ENCODE measurements at regions not wholly inside any gene's neighbourhood (a gene's known extent, or its start where the extent isn't known, plus 50 kb on each side); places are given as distances from the start of the nearest gene placed in this dataset.
A peak's percentile ranks its signal among the peaks of the same experiment; 100 is the strongest.
"Not testable (repeated sequence)": the region's sequence is repeated elsewhere in the genome, so short reads cannot be mapped to it uniquely, and the experiment has no call there.

- no peak for DNase-seq
These were observed 1838.8 kb upstream of the LRRTM1 start for GRCh38 chr2:82143343-82143742.

DNA sequence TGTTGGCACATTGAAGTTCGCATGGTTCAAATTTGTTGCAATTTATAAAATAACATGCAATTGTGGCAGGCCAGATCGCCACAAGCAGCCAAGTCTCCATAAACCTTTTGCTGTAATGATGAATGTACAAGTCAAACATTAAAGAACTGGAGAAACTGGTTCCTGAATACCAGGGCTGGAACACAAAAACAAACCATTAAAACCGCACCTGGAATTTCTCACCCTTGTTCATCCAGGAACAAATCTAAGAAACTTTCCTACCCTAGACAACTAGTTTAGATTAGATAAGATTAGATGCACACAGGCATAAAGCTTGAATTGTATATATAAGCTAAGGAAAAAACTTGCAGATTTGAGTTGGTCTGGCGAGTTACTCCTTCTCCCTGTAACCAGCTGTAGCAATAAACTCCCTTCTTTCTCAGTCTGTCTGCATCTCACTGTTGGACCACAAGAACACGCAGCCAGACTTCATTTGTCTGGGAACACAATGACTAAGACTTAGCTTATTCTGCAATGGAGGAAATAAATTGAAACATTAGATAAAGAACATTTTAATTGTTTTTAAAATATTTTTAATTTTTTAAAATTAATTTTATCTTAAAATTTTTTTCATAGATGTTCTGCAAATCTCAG, 1835.5 kb upstream of the LRRTM1 start:
- peak in 1 of 3 experiments; percentile 35 for DNase-seq

GRCh38 chr2:82137441-82137840, 1832.9 kb upstream of the LRRTM1 start:
- DNase-seq, result no peak

GRCh38 chr2:82128051-82128450, 1823.5 kb upstream of the LRRTM1 start:
- DNase-seq, result no peak

DNA sequence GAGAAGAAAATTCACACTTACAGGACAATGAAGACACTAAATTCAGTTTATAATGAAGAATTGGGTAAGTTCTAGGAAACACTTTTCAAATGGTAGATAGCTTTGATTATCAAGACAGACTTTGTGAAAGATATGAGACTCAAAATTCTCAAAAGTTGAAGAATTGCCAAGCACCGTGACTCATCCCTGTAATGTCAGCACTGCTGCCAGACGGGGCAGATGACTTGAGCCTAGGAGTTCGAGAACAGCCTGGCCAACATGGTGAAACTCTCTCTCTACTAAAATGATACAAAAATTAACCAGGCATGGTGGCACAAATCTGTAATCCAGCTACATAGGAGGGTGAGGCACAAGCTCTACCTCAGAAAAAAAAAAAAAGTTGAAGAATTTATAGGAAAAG, 1820.1 kb upstream of the LRRTM1 start:
- DNase-seq, result no peak

DNA sequence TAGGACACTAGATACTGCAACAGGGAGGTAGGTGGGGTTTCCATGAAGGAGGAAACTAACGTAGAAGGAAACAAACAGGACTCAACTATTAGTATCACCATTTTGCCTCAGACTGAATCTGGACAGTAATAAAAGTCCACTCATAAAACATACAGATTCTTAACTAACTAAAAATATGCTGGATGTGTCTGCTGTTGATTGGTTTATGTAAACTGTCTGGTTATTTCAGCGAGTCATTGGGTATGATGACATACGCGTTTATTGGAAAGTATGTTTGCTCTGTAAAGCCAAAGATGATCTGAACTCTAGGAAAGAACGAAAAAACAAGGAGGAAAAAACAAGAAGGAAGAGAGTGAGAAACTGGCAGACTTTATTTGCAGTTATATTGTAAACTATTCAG, 1816.1 kb upstream of the LRRTM1 start:
- DNase-seq, result no peak

DNA sequence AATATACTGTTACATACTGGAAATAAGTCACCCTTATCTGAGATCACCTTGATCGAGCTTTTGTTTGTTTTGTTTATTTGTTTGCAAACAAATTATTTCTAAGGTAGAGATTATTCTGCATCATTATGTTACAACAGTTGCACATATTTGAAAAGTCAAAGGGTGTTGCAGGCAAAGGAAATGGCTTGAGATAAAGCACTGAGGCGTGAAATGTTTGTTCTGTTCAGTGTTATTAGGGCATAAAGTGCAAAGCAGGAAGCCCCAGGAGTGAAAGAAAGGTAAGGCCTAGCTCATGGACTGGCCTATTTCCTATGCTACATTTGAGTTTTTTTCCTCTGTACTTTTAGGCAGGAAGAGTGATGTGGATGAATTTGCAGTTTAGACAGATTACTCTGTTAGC, 1815.6 kb upstream of the LRRTM1 start:
- peak in 2 of 3 experiments; percentile 12 to 50 for DNase-seq

DNA sequence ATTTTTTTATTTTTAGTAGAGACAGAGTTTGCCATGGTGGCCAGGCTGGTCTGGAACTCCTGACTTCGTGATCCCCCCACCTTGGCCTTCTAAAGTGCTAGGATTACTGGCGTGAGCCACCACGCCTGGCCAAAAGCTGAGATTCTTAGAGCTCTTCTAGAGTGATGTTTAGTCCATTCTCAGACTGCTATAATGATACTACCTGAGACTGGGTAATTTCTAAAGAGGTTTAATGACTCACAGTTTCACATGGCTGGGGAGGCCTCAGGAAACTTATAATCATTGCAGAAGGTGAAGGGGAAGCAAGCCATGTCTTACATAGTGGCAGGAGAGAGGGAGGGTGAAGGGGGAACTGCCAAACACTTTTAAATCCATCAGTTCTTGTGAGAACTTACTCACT, 1804.9 kb upstream of the LRRTM1 start:
- DNase-seq, result no peak

DNA sequence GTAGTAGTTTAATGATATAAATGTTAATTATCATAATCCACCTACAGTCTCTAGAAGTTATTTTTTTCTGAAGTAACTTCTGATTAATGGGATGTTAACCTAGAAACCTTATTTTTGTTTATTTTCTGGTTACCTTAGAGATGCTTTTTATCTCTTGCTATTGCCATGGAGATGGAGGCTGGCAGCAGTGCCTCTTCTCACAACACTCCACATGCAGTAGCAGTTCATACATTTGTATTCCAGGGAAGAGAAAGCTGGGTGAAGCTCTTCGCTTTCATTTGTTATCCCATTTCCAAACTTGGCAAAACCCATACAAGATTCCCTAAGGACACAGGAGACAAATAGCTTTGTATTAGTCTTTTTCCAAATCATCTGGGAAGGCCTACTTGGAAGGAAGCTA, 1794.1 kb upstream of the LRRTM1 start:
- DNase-seq, result peak in 2 of 3 experiments; percentile 0 to 5

GRCh38 chr2:82089518-82089917, 1785.0 kb upstream of the LRRTM1 start:
- no peak for DNase-seq

DNA sequence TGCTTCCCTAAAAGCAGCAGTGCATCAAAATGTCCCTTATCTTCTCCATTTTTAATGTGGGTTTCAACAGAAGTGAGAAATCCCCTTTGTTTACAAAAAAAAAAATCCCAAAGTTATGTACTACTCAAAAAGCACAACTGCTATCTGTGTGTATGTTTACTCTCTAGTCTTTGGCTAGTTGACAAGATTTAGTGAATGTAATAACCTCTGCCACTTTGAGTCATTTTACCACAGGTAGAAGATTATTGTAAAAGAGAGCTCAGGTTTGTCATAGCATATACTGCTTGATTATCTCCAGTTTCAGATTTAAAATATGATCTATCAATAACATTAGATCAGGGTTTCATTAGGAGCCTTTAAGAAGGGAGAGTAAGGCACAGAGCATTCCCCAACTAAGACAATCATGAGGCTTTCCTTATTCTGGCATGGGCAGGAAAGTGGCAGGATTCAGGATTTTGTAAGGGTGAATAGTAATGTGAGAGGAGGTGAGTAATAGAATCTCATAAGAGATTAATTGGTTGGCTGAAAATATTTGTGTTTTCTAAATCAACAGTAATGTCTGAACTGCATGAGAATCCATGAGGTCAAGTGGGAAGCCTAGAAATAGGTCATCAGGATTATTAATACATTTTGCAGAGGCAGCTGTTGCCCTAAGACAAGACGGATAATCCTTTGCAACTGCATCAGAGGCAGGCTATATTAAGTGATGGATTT, 1780.3 kb upstream of the LRRTM1 start:
- no peak for DNase-seq

DNA sequence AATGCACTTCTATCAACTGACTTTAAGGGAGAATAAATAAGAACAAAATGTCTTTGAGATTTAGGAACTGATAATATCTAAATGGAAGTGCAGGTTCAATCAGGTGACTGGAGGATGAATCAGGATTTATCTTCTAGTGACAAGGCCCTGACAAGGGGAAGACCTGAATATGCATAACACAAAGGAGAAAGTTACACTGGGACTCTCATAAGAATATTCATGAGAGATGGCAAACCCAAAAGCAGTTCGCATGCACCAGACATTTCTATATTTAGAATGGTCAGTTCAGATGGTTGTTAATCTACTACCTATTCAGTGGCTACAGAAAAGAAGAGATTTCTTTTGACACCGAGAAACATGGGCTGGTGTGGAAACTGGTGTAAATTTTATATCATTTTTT, 1771.3 kb upstream of the LRRTM1 start:
- DNase-seq, result no peak

DNA sequence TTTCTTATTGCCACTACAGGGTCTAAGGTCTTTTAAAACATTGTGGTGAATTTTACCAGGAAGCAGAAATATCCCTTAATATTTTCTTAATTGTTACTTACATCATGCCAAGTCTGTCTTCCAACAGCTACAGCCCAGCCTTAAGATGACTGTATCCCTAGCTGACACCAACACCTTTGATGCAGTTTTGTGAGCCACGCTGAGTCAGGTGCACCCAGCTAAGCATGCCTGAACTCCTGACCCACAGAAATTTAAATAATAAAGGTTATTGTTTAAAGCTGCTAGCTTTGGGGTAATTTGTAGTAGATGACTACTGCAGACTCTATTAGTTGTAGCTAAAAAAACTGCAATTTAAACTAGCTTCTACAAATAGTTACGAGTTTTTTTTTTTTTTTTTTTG, 1757.9 kb upstream of the LRRTM1 start:
- no peak for DNase-seq

DNA sequence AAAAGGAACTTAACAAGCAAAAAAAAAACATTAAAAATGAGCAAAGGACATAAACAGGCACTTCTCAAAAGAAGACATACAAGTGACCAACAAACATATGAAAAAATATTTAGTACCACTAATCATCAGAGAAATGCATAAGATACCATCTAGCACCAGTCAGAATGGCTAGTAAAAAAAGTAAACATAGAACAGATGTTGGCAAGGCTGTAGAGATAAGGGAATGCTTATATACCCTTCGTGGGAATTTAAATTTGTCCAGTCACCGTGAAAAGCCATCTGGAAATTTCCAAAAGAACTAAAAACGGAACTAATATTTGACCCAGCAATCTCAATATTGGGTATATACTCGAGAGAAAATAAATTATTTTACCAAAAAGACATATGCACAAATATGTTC, 1751.3 kb upstream of the LRRTM1 start:
- no peak for DNase-seq

- no peak for DNase-seq
These were observed 1739.3 kb upstream of the LRRTM1 start for GRCh38 chr2:82043867-82044266.

GRCh38 chr2:82027921-82028615, 1723.5 kb upstream of the LRRTM1 start:
- peak in 2 of 3 experiments; percentile 38 to 86 for DNase-seq

- DNase-seq, result no peak
These were observed 1719.2 kb upstream of the LRRTM1 start for GRCh38 chr2:82023710-82024109.

DNA sequence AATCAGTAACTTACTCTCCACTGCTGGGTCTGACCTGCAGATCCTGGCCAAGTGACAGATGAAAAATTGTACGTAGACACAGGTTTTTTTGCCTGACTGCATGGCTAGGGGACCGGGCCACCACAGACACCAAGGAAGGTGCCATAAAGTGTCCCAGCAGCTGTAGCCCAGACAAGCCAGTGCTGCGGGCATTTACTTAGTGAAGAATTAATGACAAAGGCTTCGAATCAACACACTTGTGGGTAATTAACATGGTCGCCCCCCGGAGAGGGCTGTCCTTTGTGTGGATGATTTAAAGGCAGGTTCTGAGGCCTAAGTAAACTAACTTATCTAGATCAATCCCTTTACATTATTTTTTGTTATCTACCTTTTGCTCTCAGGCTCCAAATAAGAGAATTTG, 1709.1 kb upstream of the LRRTM1 start:
- peak in 2 of 3 experiments; percentile 18 to 69 for DNase-seq

DNA sequence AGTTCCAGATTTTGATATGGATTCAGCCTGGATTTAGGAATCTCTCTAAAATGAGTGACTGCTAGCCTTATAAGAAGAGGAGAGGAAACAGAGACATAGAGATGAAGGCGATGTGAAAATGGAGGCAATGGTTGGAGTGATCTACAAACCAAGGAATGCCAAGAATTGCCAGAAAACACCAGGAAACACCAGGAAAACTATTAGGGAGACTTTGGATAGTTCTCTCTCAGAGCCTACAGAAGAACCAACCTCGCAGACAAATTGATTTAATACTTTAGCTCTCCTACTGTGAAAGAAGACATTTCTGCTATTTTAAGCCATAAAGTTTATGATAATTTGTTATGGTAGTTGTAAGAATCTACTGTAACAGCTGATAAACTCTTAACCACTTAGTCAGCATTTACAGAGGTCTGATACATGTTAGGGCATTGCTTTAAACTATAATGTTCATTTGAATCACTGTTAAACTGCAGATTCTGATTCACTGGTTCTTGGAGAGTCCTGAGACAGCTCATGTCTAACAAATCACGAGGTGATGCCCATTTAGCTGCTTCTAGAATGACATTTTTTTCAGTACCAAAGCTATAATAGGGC, 1702.6 kb upstream of the LRRTM1 start:
- no peak for DNase-seq

- DNase-seq, result not testable (repeated sequence)
These were observed 1701.3 kb upstream of the LRRTM1 start for GRCh38 chr2:82005889-82006288.

DNA sequence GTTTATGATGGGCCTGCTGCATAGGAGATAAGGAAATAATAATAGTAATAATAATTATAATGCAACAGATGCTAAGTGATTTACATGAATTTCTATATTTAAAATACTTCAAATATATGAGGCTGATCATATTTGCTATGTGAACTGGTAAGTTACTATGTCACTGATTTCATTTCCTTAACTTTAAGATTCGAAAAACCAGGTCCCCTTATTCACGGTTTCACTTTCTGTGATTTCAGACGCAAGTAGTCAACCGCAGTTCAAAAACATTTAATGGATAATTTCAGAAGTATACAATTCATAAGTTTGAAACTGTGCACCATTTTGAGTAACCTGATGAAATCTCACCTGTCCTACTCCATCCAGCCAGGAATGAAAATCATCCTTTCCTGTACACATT, 1697.1 kb upstream of the LRRTM1 start:
- no peak for DNase-seq

DNA sequence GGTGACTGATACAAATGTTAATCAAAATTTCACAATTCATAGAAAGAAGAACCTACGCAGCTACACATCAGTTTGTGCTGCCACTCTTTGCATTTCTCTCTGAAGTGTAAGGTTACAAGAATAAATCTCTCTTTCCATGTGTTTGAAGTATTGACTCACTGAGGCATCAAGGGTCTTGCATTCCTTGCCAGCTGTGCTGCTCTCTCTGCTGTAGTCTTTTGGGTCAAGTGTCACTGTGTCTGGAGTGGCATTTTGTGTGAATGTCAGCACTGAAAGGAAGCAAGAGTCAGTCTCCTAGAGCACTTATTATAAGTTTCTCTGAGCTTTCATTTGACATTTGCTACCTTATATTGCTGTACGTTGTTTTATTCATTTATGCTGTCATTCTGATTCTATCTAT, 1696.1 kb upstream of the LRRTM1 start:
- no peak for DNase-seq

GRCh38 chr2:81996332-81996731, 1691.8 kb upstream of the LRRTM1 start:
- no peak for DNase-seq

DNA sequence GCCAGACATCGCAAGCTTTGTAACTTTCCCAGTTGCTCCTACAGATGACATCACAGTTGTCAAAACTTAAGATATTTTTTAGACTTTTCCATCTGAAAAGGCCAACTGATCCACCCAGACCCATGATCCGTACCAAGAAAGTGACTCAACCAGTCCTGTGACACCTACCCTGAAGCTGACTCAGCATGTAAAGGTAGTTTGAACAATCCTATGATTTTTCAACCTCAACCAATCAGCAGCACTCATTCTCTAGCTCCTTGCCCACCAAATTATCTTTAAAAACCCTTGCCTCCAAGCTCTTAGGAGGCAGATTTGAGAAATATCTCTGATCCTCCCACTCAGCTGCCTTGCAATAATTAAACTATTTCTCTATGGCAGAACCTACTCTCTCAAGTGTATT, 1686.7 kb upstream of the LRRTM1 start:
- DNase-seq, result no peak

All from NCI-H1417 (cell line).